HG03280 (cell line): ENCODE measurements at regions not wholly inside any gene's neighbourhood (a gene's known extent, or its start where the extent isn't known, plus 50 kb on each side); places are given as distances from the start of the nearest gene placed in this dataset.
A peak's percentile ranks its signal among the peaks of the same experiment; 100 is the strongest.

Source experiments
- ATAC-seq: cut with Tn5 transposase; IDR thresholded peaks from one replicate; pipeline ENCODE4 v1.9.1; 2021; ENCODE audit warnings: mild to moderate bottlenecking, moderate library complexity; ENCODE audit not compliant: unreplicated experiment

GRCh38 chr2:150023663-150024062, 436.1 kb upstream of the MMADHC start:
- no peak for ATAC-seq

GRCh38 chr2:150023044-150023443, 435.5 kb upstream of the MMADHC start:
- ATAC-seq: no peak

DNA sequence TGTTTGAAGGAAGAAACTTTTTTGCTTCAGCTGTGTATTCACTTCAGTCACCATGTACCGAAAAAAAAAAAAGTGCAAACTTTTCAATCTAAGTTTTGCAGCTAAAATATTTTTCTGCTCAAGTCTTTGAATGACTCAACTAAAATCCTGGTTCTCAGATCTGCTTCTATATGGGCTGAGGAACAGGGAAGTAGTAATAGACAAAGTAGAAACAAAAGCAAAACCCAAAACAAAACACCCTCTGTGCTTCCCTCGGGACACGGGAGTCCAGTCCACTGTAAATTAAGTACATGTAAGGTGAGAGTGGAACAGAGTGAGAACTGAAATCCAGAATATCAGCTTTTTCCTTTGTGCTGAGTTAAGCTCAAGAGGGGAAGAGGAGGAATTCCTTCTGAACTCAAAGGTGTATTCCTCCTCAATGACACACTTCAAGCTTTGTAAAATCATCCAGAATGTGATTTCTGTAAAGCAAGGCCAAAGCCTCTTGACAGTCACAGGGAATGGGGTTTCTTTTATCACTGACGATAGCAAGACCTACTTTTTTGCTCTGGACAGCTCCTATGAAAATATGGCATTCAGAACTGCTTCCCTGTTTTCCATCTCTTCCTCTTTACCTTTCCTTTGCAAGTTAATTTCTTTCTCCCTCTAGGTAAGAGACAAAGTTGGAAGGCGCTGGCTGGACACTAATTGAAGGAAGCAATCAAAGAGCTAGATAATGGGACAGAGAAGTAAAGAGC, 433.5 kb upstream of the MMADHC start:
- ATAC-seq: no peak

DNA sequence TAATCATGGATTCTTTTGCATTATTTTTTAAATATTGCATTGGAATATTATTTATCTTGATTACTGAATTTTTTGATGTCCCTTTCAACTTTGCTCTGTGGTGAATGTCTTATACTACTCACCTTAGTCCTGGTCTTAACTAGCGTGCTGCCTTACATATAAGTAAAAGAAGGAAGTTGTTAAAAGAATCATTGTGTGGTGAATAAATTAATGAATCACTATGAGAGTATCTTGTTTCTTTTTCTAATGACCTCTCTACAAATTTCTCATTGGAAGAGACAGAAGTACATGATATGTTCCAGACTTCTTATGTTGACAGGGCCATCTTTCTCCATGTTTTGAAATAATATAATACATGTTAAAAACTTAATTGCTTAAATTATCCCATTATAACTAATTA, 432.6 kb upstream of the MMADHC start:
- ATAC-seq: no peak

- no peak for ATAC-seq
Measured at GRCh38 chr2:150019063-150019462, 431.5 kb upstream of the MMADHC start.

DNA sequence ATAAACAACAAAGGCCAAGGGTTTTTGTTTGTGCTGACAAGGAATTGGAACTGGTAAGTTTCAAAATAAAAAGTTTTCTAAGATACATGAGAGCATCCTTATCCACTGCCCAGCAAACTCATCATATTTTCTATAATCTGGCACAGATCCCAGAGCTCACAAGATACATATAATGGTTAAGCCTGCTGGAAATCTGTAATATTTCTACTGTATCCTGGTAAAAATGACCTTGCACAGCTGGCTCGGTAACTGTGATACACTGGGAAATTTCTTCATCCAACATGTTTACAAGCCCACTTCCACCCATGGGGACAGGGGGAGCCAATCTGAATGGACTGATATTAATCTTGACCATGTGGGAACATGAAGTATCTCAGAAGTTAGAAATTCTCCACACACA, 425.4 kb upstream of the MMADHC start:
- no peak for ATAC-seq

DNA sequence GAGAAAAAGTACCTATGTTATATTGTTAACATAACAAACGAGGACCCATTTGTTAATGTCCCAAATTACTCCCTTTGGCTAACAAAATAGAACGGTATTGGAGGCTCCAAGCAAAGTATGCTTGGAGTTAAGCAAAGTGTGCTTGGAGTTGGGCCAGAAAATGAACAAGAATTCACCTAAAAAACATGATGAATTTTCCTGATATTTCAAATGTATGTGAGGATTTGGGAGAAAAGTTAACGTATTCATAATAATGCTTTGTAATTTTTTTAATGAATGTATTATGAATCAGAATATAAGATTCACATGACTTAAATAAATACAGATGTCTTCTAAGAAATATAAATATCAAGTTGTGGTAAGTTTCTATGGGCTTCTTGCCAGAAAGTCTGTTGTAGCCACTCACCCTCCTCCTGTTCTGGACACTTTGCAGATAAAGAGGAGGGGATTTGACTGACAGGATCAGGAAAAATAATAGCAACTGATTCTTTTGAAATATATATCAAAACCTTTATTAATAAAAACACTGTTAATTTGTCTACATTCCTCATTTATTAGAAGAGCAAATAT, 423.7 kb upstream of the MMADHC start:
- no peak for ATAC-seq

DNA sequence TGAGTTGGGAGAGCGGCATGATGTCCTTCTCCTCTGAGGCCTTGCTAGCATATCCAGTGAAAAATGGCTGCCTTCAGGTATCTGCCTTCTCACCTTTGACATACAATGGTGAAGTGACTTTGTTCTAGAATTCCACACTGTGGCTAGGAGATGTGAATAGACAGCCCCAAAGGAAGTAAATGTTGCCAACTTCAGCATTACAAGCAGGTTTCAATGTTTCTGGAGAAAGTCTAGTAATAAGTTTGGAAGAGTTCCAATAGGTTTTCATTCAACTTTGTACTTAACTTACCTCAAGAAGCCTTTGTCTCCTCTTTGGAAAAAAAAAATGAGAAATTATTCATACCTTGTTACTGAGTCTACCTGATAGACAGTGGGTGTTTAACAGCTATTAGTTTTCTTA, 421.3 kb upstream of the MMADHC start:
- ATAC-seq: no peak

DNA sequence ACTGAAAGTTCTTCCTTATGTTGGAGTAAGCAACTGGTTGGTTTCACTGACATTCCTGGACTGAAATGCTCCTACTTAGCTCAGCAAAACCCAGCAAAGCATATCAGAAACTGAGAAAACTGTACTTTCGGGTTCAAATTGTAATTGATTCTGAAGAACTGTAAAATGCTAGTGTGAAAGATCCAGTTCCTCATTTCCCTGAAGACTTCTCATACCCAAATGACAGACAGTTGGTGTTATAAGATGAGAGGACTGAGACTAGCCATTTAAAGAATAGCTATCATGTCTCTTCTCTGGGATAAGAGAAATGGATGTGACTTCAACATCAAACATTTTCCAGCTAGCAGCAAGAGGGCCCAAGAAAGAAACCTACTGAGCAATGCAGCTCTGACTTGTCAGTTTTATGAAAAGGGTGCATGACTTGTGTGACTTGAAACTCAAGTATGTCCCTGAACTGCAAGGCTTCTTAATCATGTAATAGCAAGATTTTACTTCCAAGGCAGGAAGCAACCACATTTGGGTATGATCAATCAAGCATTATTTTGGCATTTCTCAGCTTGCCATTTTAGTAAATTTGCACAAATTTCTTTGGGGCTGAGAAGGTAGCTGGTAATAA, 420.3 kb upstream of the MMADHC start:
- peak; percentile 40 for ATAC-seq

DNA sequence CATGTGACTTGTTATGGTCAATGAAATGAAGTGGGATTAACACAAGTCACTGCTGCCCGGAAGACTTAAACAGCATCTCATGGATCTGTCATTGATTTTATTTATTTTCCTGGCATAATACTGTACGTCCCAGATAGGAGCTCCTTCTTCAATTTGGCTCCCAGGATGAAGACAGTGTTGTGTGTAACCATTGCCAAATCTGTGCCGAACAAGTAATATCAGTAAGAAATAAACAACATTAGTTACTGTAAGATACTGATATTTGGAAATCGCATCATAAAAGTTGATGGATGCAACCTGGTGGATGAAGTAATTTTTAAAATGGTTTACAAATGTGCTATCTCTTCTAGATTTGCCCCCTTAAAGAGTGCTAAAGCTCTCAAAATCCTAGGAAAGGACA, 419.0 kb upstream of the MMADHC start:
- ATAC-seq: no peak

- ATAC-seq: no peak
Measured at GRCh38 chr2:150003544-150003943, 416.0 kb upstream of the MMADHC start.

DNA sequence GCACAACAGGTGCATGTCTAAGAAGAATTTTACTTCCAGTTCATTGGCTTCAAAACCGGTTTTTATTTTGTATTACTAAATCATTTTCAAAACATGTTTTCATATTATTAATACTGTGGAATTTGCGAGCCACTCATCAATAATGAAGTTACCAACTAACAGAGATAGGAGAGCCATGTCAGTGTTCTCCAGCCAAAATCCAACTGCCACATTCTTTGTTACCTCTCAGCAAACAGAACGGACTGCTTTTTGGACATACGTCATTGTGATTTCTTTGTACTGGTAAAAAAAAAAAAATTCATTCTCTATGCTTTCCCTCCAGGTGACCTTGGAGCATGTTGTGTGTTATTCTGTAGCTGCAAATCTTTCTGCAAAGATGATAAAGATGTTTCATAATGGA, 414.2 kb upstream of the MMADHC start:
- no peak for ATAC-seq

DNA sequence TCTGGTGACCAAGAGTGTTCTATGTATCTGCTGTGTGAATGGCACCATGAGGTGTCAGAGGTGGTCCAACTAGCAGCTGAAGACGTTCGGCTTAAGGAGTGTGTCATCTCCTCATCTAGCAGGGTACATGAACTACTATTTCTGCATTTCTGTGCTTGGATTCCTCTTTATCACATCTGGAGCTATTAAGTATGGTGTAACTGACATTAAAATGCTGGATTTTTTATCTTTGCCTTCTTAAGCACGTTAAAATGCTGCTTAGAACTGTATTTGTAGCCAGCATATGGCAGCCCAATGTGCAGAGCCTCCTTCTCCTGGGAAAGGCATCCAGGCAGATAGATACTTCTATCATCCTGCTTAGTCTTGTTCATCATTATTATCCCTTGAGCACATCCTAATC, 409.3 kb upstream of the MMADHC start:
- no peak for ATAC-seq

- no peak for ATAC-seq
Measured at GRCh38 chr2:149994057-149994728, 406.6 kb upstream of the MMADHC start.

DNA sequence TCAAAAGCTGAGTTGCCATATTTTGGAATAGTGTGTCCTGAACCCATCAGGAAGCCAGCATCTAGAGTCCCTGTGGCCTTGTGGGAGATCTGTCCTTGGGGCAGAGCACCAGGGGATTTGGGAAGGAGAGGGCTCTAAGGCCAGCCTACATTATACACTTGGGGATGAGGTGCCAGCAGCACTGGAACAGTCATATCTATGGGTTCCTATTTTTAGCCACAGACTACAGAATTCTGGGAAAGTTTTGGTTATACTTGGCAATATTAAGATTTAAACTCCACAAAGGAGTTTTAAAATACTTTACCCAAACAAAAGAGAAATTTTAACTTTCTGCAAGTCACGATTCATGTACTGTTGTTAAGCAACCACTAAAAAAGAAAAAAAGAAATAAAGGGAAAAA, 405.7 kb upstream of the MMADHC start:
- no peak for ATAC-seq

DNA sequence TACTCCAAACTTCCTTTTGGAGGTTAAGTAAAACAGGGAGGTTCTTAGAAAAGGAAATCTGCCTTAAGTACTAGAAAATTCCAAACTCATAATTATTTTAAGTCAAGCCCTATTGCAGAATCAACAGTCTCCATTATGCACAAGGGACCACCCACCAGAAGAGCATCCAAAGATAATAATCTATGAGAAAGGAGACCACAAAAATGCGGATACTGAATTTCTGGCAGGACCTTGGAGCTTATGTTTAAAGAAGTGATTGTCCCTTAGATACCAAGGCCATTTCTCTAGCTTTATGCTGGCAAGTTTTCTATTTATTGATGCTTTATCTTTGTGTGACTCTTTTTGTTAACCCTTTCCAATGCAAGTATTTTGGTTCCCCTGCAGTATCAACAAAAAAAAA, 404.0 kb upstream of the MMADHC start:
- no peak for ATAC-seq

DNA sequence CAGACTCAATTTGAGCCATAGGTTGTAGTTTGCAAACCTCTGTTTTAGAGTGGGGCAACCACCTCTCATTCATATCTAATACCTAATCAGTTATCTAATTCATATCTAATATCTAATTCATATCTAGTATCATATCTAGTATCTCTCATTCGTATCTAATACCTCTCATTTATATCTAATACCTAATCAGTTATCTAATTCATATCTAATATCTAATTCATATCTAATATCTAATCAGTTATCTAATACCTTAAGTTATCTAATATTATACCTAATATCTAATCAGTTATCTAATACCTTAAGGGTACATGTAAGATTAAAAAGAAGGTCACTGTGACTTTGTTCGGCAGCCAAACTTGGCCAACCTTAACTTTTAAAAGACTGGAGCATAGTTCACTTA, 403.4 kb upstream of the MMADHC start:
- no peak for ATAC-seq

GRCh38 chr2:149989447-149990063, 402.0 kb upstream of the MMADHC start:
- no peak for ATAC-seq

- ATAC-seq: no peak
Measured at GRCh38 chr2:149988361-149988760, 400.8 kb upstream of the MMADHC start.

- no peak for ATAC-seq
Measured at GRCh38 chr2:149986861-149987260, 399.3 kb upstream of the MMADHC start.

DNA sequence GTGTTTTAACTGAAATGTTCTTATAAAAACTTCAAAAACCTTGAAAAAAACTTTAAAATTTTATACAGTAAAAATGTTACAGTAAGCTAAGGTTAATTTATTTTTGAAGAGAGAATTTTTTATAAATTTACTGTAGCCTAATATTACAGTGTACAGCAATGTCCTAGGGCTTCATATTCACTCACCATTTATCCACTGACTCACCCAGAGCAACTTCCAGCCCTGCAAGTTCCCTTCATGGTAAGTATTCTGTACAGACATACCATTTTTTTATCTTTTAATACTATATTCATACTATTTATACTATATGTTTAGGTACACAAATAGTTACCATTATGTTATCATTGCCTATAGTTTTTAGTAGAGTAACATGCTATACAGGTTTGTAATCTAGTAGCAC, 396.7 kb upstream of the MMADHC start:
- no peak for ATAC-seq

DNA sequence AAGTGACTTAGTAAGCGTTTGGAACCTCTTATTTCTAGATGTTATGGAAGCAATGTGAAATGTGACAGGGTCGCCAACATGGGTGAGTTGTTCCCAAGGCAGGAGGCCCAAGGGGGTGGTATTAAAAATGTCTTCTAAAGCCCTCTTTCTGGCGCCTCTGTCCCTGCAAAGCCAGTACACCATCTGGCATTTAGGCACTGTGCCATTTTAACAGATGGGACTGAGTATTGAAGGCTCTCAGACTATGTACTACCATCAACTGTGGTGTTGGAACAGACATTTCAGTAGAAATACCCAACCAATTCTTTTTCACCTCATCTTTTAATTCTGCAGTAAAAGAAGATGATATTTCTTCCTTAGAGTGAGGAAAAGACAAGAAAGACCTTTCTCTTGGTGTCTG, 384.5 kb upstream of the MMADHC start:
- ATAC-seq: no peak
